ENCODE measurements at regions not wholly inside any gene's neighbourhood (a gene's known extent, or its start where the extent isn't known, plus 50 kb on each side); places are given as distances from the start of the nearest gene placed in this dataset.

DNA sequence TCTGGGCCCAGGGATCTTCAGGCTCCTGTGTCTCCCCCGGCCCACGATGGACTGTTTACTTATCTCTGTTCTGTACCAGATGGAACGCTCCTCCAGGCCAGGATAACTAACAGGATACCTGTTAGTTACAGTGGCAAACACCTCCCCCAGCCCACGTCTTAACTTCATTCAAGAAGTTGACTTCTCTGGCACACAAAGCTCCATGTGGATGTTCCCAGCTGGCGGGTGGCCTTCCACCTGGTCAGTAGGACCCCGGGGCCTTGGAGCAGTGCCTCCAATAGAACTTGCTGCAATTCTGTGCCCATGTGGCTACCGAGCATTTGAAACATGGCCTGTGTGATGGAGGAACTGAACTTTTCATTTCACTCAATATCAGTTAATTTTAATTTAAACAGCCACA is 165.1 kb upstream of the GLI2 start:
- H3K4me3 ChIP-seq (ENCODE audit: low read length), result no peak overlapping the region
- TF ChIP-seq, protein P1, sequence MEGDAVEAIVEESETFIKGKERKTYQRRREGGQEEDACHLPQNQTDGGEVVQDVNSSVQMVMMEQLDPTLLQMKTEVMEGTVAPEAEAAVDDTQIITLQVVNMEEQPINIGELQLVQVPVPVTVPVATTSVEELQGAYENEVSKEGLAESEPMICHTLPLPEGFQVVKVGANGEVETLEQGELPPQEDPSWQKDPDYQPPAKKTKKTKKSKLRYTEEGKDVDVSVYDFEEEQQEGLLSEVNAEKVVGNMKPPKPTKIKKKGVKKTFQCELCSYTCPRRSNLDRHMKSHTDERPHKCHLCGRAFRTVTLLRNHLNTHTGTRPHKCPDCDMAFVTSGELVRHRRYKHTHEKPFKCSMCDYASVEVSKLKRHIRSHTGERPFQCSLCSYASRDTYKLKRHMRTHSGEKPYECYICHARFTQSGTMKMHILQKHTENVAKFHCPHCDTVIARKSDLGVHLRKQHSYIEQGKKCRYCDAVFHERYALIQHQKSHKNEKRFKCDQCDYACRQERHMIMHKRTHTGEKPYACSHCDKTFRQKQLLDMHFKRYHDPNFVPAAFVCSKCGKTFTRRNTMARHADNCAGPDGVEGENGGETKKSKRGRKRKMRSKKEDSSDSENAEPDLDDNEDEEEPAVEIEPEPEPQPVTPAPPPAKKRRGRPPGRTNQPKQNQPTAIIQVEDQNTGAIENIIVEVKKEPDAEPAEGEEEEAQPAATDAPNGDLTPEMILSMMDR (IDR thresholded peaks at IDR 0.05; ENCODE audit: insufficient read depth, low read depth, low read length, missing control alignments), result no peak
- no peak for DNase-seq (ENCODE audit: low read depth)

DNA sequence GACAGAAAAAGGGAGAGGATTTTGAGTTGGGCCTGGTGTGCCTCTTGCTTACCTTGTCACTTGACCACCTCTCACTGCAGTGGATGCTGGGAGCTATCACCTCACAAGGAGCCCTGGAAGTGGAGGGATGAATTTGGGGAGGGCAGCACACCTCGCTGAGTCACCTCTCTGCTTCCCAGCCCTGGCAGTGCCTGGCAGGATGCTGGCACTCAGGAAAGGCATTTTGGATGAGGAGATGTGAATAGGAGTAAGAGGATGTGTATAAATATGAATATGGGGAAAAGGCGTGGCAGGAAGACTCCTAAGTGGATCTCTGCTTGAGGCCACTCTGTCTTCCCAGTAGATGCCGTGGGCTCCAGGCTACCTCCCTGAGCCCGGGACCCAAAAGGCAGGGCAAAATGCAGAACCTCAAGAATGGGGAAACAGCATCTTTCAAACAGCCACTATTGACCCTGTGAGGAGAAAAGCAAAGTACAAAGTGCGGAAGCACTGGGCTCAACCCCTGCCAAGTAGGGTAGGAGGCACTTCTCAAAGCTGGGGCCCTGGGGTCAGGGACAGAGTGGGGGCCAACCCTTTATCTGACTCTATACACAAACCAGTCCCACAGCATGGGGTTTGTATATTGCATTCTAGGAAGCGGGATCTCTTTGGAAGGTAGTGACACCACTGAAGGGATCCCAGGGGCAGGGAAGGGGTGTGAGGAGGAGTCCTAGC is 164.5 kb upstream of the GLI2 start:
- TF ChIP-seq, protein P1 (IDR thresholded peaks at IDR 0.05; ENCODE audit: insufficient read depth, low read depth, low read length, missing control alignments), result no peak
- no peak overlapping the region for H3K4me3 ChIP-seq (ENCODE audit: low read length)
- no peak for DNase-seq (ENCODE audit: low read depth)

- no peak for DNase-seq (ENCODE audit: low read depth)
- no peak overlapping the region for H3K4me3 ChIP-seq (ENCODE audit: low read length)
- TF ChIP-seq, protein P1 (IDR thresholded peaks at IDR 0.05; ENCODE audit: insufficient read depth, low read depth, low read length, missing control alignments), result no peak
These were observed 163.4 kb upstream of the GLI2 start for GRCh38 chr2:120572226-120572625.

DNA sequence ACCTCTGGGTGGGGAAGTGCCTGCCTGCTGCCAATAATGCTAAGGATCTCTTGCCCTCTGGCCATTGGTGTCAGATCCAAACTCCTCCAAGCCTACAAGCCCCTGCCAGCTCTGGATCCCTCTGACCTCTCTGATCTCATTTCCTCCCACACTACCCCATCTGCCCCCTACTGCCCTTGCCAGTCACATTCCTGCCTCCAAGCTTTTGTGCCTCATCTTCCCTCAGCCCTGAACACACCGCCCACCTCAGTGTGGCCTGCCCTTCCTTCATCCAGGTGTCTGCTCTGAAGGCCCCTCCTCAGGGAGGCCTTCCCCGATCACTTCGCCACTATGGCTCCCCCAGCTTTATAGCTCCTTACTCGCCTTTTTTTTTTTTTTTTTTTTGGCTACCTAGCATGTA is 161.0 kb upstream of the GLI2 start:
- H3K4me3 ChIP-seq (ENCODE audit: low read length), result no peak overlapping the region
- TF ChIP-seq, protein P1 (IDR thresholded peaks at IDR 0.05; ENCODE audit: insufficient read depth, low read depth, low read length, missing control alignments), result no peak
- no peak for DNase-seq (ENCODE audit: low read depth)

DNA sequence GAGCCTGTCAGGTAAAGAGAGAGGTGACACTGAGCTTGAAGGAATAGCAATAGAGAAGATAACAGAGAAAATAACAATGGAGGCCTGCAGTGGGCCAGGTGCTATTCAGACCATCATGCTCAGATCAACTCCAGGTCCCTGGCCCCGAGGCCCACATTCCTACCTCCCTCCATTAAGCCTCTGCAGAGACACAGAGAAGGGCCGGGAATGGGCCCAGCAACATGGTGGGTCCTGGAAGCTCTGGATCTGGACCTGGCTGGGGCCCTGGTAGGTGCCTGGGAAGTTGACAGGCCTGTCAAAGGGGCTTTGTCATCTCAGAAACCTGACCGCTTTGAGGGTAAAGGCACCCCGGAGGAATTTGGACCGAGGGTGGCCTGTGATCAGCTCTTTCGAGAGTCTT is 159.7 kb upstream of the GLI2 start:
- DNase-seq (ENCODE audit: low read depth), result no peak
- TF ChIP-seq, protein P1 (IDR thresholded peaks at IDR 0.05; ENCODE audit: insufficient read depth, low read depth, low read length, missing control alignments), result no peak
- H3K4me3 ChIP-seq (ENCODE audit: low read length), result no peak overlapping the region

GRCh38 chr2:120576509-120577474 is 158.9 kb upstream of the GLI2 start:
- DNase-seq (ENCODE audit: low read depth), result peak; percentile 27
- TF ChIP-seq, protein P1 (IDR thresholded peaks at IDR 0.05; ENCODE audit: insufficient read depth, low read depth, low read length, missing control alignments), result no peak
- H3K4me3 ChIP-seq (ENCODE audit: low read length), result no peak overlapping the region
